H1 (cell line): ENCODE measurements at regions not wholly inside any gene's neighbourhood (a gene's known extent, or its start where the extent isn't known, plus 50 kb on each side); places are given as distances from the start of the nearest gene placed in this dataset.

Experiments used
- EGR1 ChIP-seq: IDR thresholded peaks from 2 replicates; pipeline ENCODE4 v1.6.1; 2011; ENCODE audit warnings: low read depth, low read length, borderline replicate concordance
- EP300 ChIP-seq, 2 experiments: IDR thresholded peaks; 1 replicate in 1 of 2; 2 replicates in 1 of 2; pipeline ENCODE4 v1.6.1; 2011 to 2012; ENCODE audit warnings: low read depth in 2 of 2, low read length in 2 of 2, mild to moderate bottlenecking in 2 of 2, borderline replicate concordance in 1 of 2, inconsistent platforms in 1 of 2, moderate library complexity in 1 of 2
- EZH2 ChIP-seq: fragments of 200-600 bp; sonication (generic); IDR thresholded peaks from 2 replicates; pipeline ENCODE4 v1.7.1; 2012; ENCODE audit warnings: low read depth, mild to moderate bottlenecking, moderate library complexity, low read length, inconsistent platforms; ENCODE audit not compliant: severe bottlenecking
- GABPA ChIP-seq: IDR thresholded peaks from 2 replicates; pipeline ENCODE4 v1.6.1; 2011; ENCODE audit warnings: mild to moderate bottlenecking, low read length, moderate library complexity, borderline replicate concordance; ENCODE audit not compliant: insufficient read depth
- HDAC6 ChIP-seq: IDR thresholded peaks from one replicate; pipeline ENCODE4 v1.7.1; 2012; ENCODE audit warnings: low read depth, mild to moderate bottlenecking, inconsistent platforms, low read length, moderate library complexity
- POLR2A ChIP-seq, 2 experiments: IDR thresholded peaks; 1 replicate in 1 of 2; 2 replicates in 1 of 2; pipeline ENCODE4 v1.6.1; 2011; ENCODE audit warnings: low read depth in 2 of 2, low read length in 2 of 2, mild to moderate bottlenecking in 2 of 2; ENCODE audit errors: control extremely low read depth in 1 of 2
- POLR2AphosphoS5 ChIP-seq: IDR thresholded peaks from 2 replicates; pipeline ENCODE4 v1.6.1; 2011; ENCODE audit warnings: low read depth, low read length
- RBBP5 ChIP-seq: IDR thresholded peaks from 2 replicates; pipeline ENCODE4 v1.7.1; 2012; ENCODE audit warnings: low read depth, mild to moderate bottlenecking, inconsistent platforms, low read length, moderate library complexity, borderline replicate concordance
- RXRA ChIP-seq: IDR thresholded peaks from 2 replicates; pipeline ENCODE4 v1.6.1; 2011; ENCODE audit warnings: low read depth, mild to moderate bottlenecking, low read length, moderate library complexity; ENCODE audit not compliant: insufficient read depth
- TF ChIP-seq, protein P1 (sequence below), 3 experiments: IDR thresholded peaks; 1 replicate in 2 of 3; 2 replicates in 1 of 3; pipeline versions ENCODE4 v1.5.1 to v1.6.1; 2011; ENCODE audit warnings: low read length in 3 of 3, mild to moderate bottlenecking in 3 of 3, inconsistent platforms in 2 of 3, low read depth in 1 of 3, moderate library complexity in 1 of 3; ENCODE audit not compliant: insufficient read depth in 1 of 3; ENCODE audit errors: control extremely low read depth in 1 of 3
- TF ChIP-seq, protein P2 (sequence below): IDR thresholded peaks from 2 replicates; pipeline ENCODE4 v1.6.1; 2011; ENCODE audit warnings: low read depth, mild to moderate bottlenecking, low read length; ENCODE audit not compliant: insufficient read depth

DNA sequence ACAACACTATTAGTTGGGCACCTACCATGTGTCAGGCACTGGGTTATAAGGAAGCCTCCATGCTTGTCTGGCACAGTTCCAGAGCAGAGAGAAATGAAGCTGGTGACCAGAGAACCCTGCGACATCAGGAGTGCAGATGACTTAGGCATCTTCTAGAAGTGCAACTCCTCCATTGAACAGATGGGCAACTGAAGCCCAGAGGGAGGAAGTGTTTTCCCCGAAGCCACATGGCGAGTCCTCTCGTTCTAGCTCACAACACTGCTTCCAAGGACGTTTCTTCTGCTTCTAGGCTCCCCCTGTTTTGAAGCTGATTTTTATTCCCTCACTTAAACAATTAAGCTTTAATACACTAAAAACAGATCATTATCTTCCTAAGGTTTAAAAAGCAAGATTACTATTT lies 109.8 kb upstream of the SYT13 start:
- TF ChIP-seq GABPA (no peak), HDAC6 (no peak), RBBP5 (no peak), EZH2 (no peak), EP300 (IDR thresholded peaks at IDR 0.05; ENCODE audit: borderline replicate concordance in 1 of 2, low read depth in 2 of 2, low read length in 2 of 2) (no peak), POLR2A (IDR thresholded peaks at IDR 0.05; ENCODE audit: control extremely low read depth in 1 of 2, low read depth in 2 of 2, low read length in 2 of 2) (no peak), RXRA (no peak), POLR2AphosphoS5 (no peak), EGR1 (no peak)
- TF ChIP-seq, protein P1, sequence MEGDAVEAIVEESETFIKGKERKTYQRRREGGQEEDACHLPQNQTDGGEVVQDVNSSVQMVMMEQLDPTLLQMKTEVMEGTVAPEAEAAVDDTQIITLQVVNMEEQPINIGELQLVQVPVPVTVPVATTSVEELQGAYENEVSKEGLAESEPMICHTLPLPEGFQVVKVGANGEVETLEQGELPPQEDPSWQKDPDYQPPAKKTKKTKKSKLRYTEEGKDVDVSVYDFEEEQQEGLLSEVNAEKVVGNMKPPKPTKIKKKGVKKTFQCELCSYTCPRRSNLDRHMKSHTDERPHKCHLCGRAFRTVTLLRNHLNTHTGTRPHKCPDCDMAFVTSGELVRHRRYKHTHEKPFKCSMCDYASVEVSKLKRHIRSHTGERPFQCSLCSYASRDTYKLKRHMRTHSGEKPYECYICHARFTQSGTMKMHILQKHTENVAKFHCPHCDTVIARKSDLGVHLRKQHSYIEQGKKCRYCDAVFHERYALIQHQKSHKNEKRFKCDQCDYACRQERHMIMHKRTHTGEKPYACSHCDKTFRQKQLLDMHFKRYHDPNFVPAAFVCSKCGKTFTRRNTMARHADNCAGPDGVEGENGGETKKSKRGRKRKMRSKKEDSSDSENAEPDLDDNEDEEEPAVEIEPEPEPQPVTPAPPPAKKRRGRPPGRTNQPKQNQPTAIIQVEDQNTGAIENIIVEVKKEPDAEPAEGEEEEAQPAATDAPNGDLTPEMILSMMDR (IDR thresholded peaks at IDR 0.05; ENCODE audit: control extremely low read depth in 1 of 3, insufficient read depth in 1 of 3, low read depth in 1 of 3, low read length in 3 of 3) = no peak
- TF ChIP-seq, protein P2, sequence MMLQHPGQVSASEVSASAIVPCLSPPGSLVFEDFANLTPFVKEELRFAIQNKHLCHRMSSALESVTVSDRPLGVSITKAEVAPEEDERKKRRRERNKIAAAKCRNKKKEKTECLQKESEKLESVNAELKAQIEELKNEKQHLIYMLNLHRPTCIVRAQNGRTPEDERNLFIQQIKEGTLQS = no peak
